ENCODE measurements at regions not wholly inside any gene's neighbourhood (a gene's known extent, or its start where the extent isn't known, plus 50 kb on each side); places are given as distances from the start of the nearest gene placed in this dataset.

GRCh38 chr5:15092801-15093200, 221.2 kb upstream of the ANKH start:
- BruUV-seq (replicated peaks): no TSS peak
- no peak overlapping the region for H3K27ac Mint-ChIP-seq (ENCODE audit: unreplicated experiment)
- intact Hi-C loops (cut with micrococcal nuclease; ENCODE audit: unreplicated experiment): no loop called here
- peaks cover 11% of the 10 kb centered on the region for H3K27me3 Mint-ChIP-seq (ENCODE audit: unreplicated experiment)
- H3K9me3 Mint-ChIP-seq (ENCODE audit: low read depth, unreplicated experiment): peaks cover 2% of the 10 kb centered on the region
- no peak overlapping the region for H3K4me3 Mint-ChIP-seq (ENCODE audit: low read depth, unreplicated experiment)
- H3K4me1 Mint-ChIP-seq (ENCODE audit: low read depth, unreplicated experiment): no peaks in the 10 kb centered on the region
- H3K36me3 Mint-ChIP-seq (ENCODE audit: insufficient read depth, unreplicated experiment): no peaks in the 10 kb centered on the region
- no peak for DNase-seq
- TF ChIP-seq, protein P1, sequence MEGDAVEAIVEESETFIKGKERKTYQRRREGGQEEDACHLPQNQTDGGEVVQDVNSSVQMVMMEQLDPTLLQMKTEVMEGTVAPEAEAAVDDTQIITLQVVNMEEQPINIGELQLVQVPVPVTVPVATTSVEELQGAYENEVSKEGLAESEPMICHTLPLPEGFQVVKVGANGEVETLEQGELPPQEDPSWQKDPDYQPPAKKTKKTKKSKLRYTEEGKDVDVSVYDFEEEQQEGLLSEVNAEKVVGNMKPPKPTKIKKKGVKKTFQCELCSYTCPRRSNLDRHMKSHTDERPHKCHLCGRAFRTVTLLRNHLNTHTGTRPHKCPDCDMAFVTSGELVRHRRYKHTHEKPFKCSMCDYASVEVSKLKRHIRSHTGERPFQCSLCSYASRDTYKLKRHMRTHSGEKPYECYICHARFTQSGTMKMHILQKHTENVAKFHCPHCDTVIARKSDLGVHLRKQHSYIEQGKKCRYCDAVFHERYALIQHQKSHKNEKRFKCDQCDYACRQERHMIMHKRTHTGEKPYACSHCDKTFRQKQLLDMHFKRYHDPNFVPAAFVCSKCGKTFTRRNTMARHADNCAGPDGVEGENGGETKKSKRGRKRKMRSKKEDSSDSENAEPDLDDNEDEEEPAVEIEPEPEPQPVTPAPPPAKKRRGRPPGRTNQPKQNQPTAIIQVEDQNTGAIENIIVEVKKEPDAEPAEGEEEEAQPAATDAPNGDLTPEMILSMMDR (IDR thresholded peaks at IDR 0.05; ENCODE audit: unreplicated experiment): no peak
- CTCF ChIA-PET: interaction anchor here (0.7 kb wide), 1 partner anchor 72 kb away, joined by 4 read pairs; no protein-coding TSS in a partner anchor

DNA sequence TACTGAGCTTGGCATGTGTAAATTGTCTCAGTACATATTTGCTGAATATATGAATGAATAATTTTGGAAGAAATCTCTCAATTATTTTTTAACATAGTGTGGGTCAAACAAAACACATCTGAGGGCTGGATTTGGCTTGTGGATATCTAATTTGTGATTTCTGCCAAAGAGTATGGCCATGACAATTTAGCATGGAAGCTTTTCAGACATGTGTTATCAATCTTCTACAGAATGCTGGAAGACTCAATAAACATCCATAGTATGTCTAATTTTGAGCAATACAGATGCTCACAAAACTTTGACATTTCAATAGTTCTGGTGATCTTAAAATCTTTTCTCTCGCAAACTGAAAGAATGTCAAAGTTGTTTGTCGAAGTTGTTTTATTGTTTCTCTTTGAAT, 214.1 kb upstream of the ANKH start:
- CTCF ChIA-PET: no interaction called here
- Mint-ChIP-seq H3K4me3 (ENCODE audit: low read depth, unreplicated experiment) (no peak overlapping the region), H3K4me1 (ENCODE audit: low read depth, unreplicated experiment) (no peaks in the 10 kb centered on the region), H3K27ac (ENCODE audit: unreplicated experiment) (no peak overlapping the region), H3K9me3 (ENCODE audit: low read depth, unreplicated experiment) (peaks cover 2% of the 10 kb centered on the region), H3K36me3 (ENCODE audit: insufficient read depth, unreplicated experiment) (no peaks in the 10 kb centered on the region), H3K27me3 (ENCODE audit: unreplicated experiment) (peaks cover 27% of the 10 kb centered on the region)
- TF ChIP-seq, protein P1 (IDR thresholded peaks at IDR 0.05; ENCODE audit: unreplicated experiment): no peak
- BruUV-seq (replicated peaks): no TSS peak
- no peak for DNase-seq
- intact Hi-C loops (cut with micrococcal nuclease; ENCODE audit: unreplicated experiment): no loop called here

DNA sequence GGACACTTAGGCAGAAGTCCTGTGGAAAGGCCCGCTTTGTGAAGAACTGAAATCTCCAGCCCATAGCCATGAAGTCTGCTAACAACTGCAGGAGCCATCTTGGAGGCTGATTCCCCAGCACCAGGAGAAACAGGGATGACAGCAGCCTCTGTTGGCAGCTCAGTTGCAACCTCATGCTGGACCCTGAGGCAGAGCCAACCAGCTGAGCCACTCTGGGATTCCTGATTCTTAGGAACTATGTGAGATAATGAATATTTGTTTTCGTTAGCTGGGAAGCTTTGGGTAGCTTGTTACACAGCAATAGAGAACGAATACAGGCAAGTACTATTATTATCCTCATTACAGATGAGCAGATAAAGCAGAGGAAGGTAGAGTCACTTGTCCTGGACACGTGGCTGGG, 210.5 kb upstream of the ANKH start:
- peaks cover 17% of the 10 kb centered on the region for H3K27me3 Mint-ChIP-seq (ENCODE audit: unreplicated experiment)
- CTCF ChIA-PET: no interaction called here
- no peak overlapping the region for H3K27ac Mint-ChIP-seq (ENCODE audit: unreplicated experiment)
- TF ChIP-seq, protein P1 (IDR thresholded peaks at IDR 0.05; ENCODE audit: unreplicated experiment): no peak
- H3K4me3 Mint-ChIP-seq (ENCODE audit: low read depth, unreplicated experiment): no peak overlapping the region
- no peaks in the 10 kb centered on the region for H3K4me1 Mint-ChIP-seq (ENCODE audit: low read depth, unreplicated experiment)
- no TSS peak for BruUV-seq (replicated peaks)
- intact Hi-C loops (cut with micrococcal nuclease; ENCODE audit: unreplicated experiment): no loop called here
- DNase-seq: no peak
- no peaks in the 10 kb centered on the region for H3K36me3 Mint-ChIP-seq (ENCODE audit: insufficient read depth, unreplicated experiment)
- H3K9me3 Mint-ChIP-seq (ENCODE audit: low read depth, unreplicated experiment): no peaks in the 10 kb centered on the region

GRCh38 chr5:15080219-15080618, 208.6 kb upstream of the ANKH start:
- Mint-ChIP-seq H3K4me3 (ENCODE audit: low read depth, unreplicated experiment) (no peak overlapping the region), H3K36me3 (ENCODE audit: insufficient read depth, unreplicated experiment) (no peaks in the 10 kb centered on the region), H3K27ac (ENCODE audit: unreplicated experiment) (no peak overlapping the region), H3K4me1 (ENCODE audit: low read depth, unreplicated experiment) (no peaks in the 10 kb centered on the region), H3K27me3 (ENCODE audit: unreplicated experiment) (peaks cover 26% of the 10 kb centered on the region), H3K9me3 (ENCODE audit: low read depth, unreplicated experiment) (no peaks in the 10 kb centered on the region)
- intact Hi-C loops (cut with micrococcal nuclease; ENCODE audit: unreplicated experiment): no loop called here
- BruUV-seq (replicated peaks): no TSS peak
- DNase-seq: no peak
- CTCF ChIA-PET: no interaction called here
- TF ChIP-seq, protein P1 (IDR thresholded peaks at IDR 0.05; ENCODE audit: unreplicated experiment): no peak

Measured in Calu3 (cell line).